Stimulated activated memory B cell treated with anti-CD40 and anti-IgM and Interleukin-4, amounts not matched to agents 10 μg/mL and 1 μg/mL and 100 μg/mL, for 72 hours (primary cell): ENCODE measurements at regions not wholly inside any gene's neighbourhood (a gene's known extent, or its start where the extent isn't known, plus 50 kb on each side); places are given as distances from the start of the nearest gene placed in this dataset.
A peak's percentile ranks its signal among the peaks of the same experiment; 100 is the strongest.
"Not testable (repeated sequence)": the region's sequence is repeated elsewhere in the genome, so short reads cannot be mapped to it uniquely, and the experiment has no call there.

Experiments used
- ATAC-seq: fragments of 150-1000 bp; cut with Tn5 transposase; 2 replicates; pipeline ENCODE4 v1.10.0; 2021
- H3K27ac Mint-ChIP-seq: one replicate; pipeline ENCODE4 v1.8.0; 2022; ENCODE audit warnings: mild to moderate bottlenecking, mixed read lengths
- H3K27me3 Mint-ChIP-seq: one replicate; pipeline ENCODE4 v1.8.0; 2022; ENCODE audit warnings: mixed read lengths
- H3K36me3 Mint-ChIP-seq: one replicate; pipeline ENCODE4 v1.8.0; 2022; ENCODE audit warnings: mixed read lengths
- H3K4me1 Mint-ChIP-seq: one replicate; pipeline ENCODE4 v1.8.0; 2022; ENCODE audit warnings: mixed read lengths
- H3K4me3 Mint-ChIP-seq: one replicate; pipeline ENCODE4 v1.8.0; 2022; ENCODE audit warnings: mild to moderate bottlenecking, moderate library complexity, mixed read lengths
- H3K9me3 Mint-ChIP-seq: one replicate; pipeline ENCODE4 v1.8.0; 2022; ENCODE audit warnings: mixed read lengths

- Mint-ChIP-seq H3K27me3 (no peaks in the 10 kb centered on the region), H3K27ac (peak overlapping the region; percentile 26), H3K4me1 (peaks cover 9% of the 10 kb centered on the region), H3K36me3 (no peaks in the 10 kb centered on the region), H3K4me3 (no peak overlapping the region), H3K9me3 (no peaks in the 10 kb centered on the region)
- ATAC-seq: peak; percentile 69
Observed at GRCh38 chr6:118735320-118735719, 83.9 kb upstream of the CEP85L start.

- Mint-ChIP-seq H3K4me3 (no peak overlapping the region), H3K27me3 (no peaks in the 10 kb centered on the region), H3K27ac (no peak overlapping the region), H3K4me1 (peaks cover 41% of the 10 kb centered on the region), H3K9me3 (no peaks in the 10 kb centered on the region), H3K36me3 (no peaks in the 10 kb centered on the region)
- no peak for ATAC-seq
Observed at GRCh38 chr6:118725944-118726343, 74.6 kb upstream of the CEP85L start.

GRCh38 chr6:118724211-118724610 lies 72.8 kb upstream of the CEP85L start:
- H3K4me3 Mint-ChIP-seq: peak overlapping the region; percentile 51
- no peaks in the 10 kb centered on the region for H3K27me3 Mint-ChIP-seq
- no peaks in the 10 kb centered on the region for H3K9me3 Mint-ChIP-seq
- ATAC-seq: peak; percentile 75
- H3K4me1 Mint-ChIP-seq: peaks cover 58% of the 10 kb centered on the region
- peak overlapping the region; percentile 83 for H3K27ac Mint-ChIP-seq
- H3K36me3 Mint-ChIP-seq: no peaks in the 10 kb centered on the region

GRCh38 chr6:118722829-118723813 lies 71.7 kb upstream of the CEP85L start:
- Mint-ChIP-seq H3K36me3 (no peaks in the 10 kb centered on the region), H3K9me3 (no peaks in the 10 kb centered on the region), H3K27ac (peak overlapping the region; percentile 83), H3K4me3 (no peak overlapping the region), H3K27me3 (no peaks in the 10 kb centered on the region), H3K4me1 (peaks cover 69% of the 10 kb centered on the region)
- ATAC-seq: no peak

- peak overlapping the region; percentile 83 for H3K27ac Mint-ChIP-seq
- peak overlapping the region; percentile 39 for H3K4me3 Mint-ChIP-seq
- ATAC-seq: no peak
- H3K4me1 Mint-ChIP-seq: peaks cover 67% of the 10 kb centered on the region
- no peaks in the 10 kb centered on the region for H3K9me3 Mint-ChIP-seq
- H3K27me3 Mint-ChIP-seq: no peaks in the 10 kb centered on the region
- H3K36me3 Mint-ChIP-seq: no peaks in the 10 kb centered on the region
Observed at GRCh38 chr6:118720125-118720473, 68.7 kb upstream of the CEP85L start.

- no peaks in the 10 kb centered on the region for H3K36me3 Mint-ChIP-seq
- no peaks in the 10 kb centered on the region for H3K27me3 Mint-ChIP-seq
- H3K4me1 Mint-ChIP-seq: peaks cover 66% of the 10 kb centered on the region
- no peaks in the 10 kb centered on the region for H3K9me3 Mint-ChIP-seq
- ATAC-seq: peak; percentile 76
- H3K4me3 Mint-ChIP-seq: peak overlapping the region; percentile 55
- peak overlapping the region; percentile 83 for H3K27ac Mint-ChIP-seq
Observed at GRCh38 chr6:118719351-118720124, 68.1 kb upstream of the CEP85L start.

GRCh38 chr6:118718903-118719302 lies 67.5 kb upstream of the CEP85L start:
- ATAC-seq: no peak
- Mint-ChIP-seq H3K36me3 (no peaks in the 10 kb centered on the region), H3K27me3 (no peaks in the 10 kb centered on the region), H3K9me3 (no peaks in the 10 kb centered on the region), H3K4me1 (peaks cover 59% of the 10 kb centered on the region), H3K4me3 (no peak overlapping the region), H3K27ac (peak overlapping the region; percentile 83)

- H3K36me3 Mint-ChIP-seq: no peaks in the 10 kb centered on the region
- H3K27me3 Mint-ChIP-seq: no peaks in the 10 kb centered on the region
- no peak overlapping the region for H3K4me3 Mint-ChIP-seq
- peaks cover 53% of the 10 kb centered on the region for H3K4me1 Mint-ChIP-seq
- H3K27ac Mint-ChIP-seq: peak overlapping the region; percentile 83
- no peaks in the 10 kb centered on the region for H3K9me3 Mint-ChIP-seq
- no peak for ATAC-seq
Observed at GRCh38 chr6:118718297-118718696, 66.9 kb upstream of the CEP85L start.

- Mint-ChIP-seq H3K27ac (no peak overlapping the region), H3K9me3 (no peaks in the 10 kb centered on the region), H3K36me3 (no peaks in the 10 kb centered on the region), H3K27me3 (no peaks in the 10 kb centered on the region), H3K4me3 (no peak overlapping the region), H3K4me1 (peaks cover 41% of the 10 kb centered on the region)
- no peak for ATAC-seq
Observed at GRCh38 chr6:118717106-118717505, 65.7 kb upstream of the CEP85L start.

- not testable (repeated sequence) for H3K36me3 Mint-ChIP-seq, ATAC-seq, H3K27me3 Mint-ChIP-seq, H3K9me3 Mint-ChIP-seq, H3K27ac Mint-ChIP-seq, H3K4me3 Mint-ChIP-seq
- H3K4me1 Mint-ChIP-seq: peaks cover 34% of the 10 kb centered on the region
Observed at GRCh38 chr6:118715907-118716306, 64.5 kb upstream of the CEP85L start.

GRCh38 chr6:118715376-118715775 lies 64.0 kb upstream of the CEP85L start:
- no peaks in the 10 kb centered on the region for H3K27me3 Mint-ChIP-seq
- H3K4me3 Mint-ChIP-seq: no peak overlapping the region
- peaks cover 34% of the 10 kb centered on the region for H3K4me1 Mint-ChIP-seq
- H3K9me3 Mint-ChIP-seq: no peaks in the 10 kb centered on the region
- ATAC-seq: no peak
- no peaks in the 10 kb centered on the region for H3K36me3 Mint-ChIP-seq
- no peak overlapping the region for H3K27ac Mint-ChIP-seq

GRCh38 chr6:118714756-118715155 lies 63.4 kb upstream of the CEP85L start:
- no peaks in the 10 kb centered on the region for H3K9me3 Mint-ChIP-seq
- no peak overlapping the region for H3K27ac Mint-ChIP-seq
- H3K36me3 Mint-ChIP-seq: no peaks in the 10 kb centered on the region
- peaks cover 32% of the 10 kb centered on the region for H3K4me1 Mint-ChIP-seq
- ATAC-seq: no peak
- H3K27me3 Mint-ChIP-seq: no peaks in the 10 kb centered on the region
- no peak overlapping the region for H3K4me3 Mint-ChIP-seq

- Mint-ChIP-seq H3K27me3 (no peaks in the 10 kb centered on the region), H3K36me3 (no peaks in the 10 kb centered on the region), H3K4me1 (peaks cover 31% of the 10 kb centered on the region), H3K4me3 (no peak overlapping the region), H3K9me3 (no peaks in the 10 kb centered on the region), H3K27ac (no peak overlapping the region)
- ATAC-seq: no peak
Observed at GRCh38 chr6:118712969-118713368, 61.6 kb upstream of the CEP85L start.

- H3K4me3 Mint-ChIP-seq: no peak overlapping the region
- ATAC-seq: no peak
- peak overlapping the region; percentile 96 for H3K27ac Mint-ChIP-seq
- H3K36me3 Mint-ChIP-seq: no peaks in the 10 kb centered on the region
- no peaks in the 10 kb centered on the region for H3K27me3 Mint-ChIP-seq
- no peaks in the 10 kb centered on the region for H3K9me3 Mint-ChIP-seq
- peaks cover 48% of the 10 kb centered on the region for H3K4me1 Mint-ChIP-seq
Observed at GRCh38 chr6:118710616-118711015, 59.2 kb upstream of the CEP85L start.

GRCh38 chr6:118709859-118710350 lies 58.5 kb upstream of the CEP85L start:
- peak; percentile 97 for ATAC-seq
- H3K36me3 Mint-ChIP-seq: no peaks in the 10 kb centered on the region
- H3K9me3 Mint-ChIP-seq: no peaks in the 10 kb centered on the region
- peak overlapping the region; percentile 96 for H3K27ac Mint-ChIP-seq
- H3K27me3 Mint-ChIP-seq: no peaks in the 10 kb centered on the region
- peaks cover 55% of the 10 kb centered on the region for H3K4me1 Mint-ChIP-seq
- H3K4me3 Mint-ChIP-seq: peak overlapping the region; percentile 98
